ENCODE measurements at regions not wholly inside any gene's neighbourhood (a gene's known extent, or its start where the extent isn't known, plus 50 kb on each side); places are given as distances from the start of the nearest gene placed in this dataset.

DNA sequence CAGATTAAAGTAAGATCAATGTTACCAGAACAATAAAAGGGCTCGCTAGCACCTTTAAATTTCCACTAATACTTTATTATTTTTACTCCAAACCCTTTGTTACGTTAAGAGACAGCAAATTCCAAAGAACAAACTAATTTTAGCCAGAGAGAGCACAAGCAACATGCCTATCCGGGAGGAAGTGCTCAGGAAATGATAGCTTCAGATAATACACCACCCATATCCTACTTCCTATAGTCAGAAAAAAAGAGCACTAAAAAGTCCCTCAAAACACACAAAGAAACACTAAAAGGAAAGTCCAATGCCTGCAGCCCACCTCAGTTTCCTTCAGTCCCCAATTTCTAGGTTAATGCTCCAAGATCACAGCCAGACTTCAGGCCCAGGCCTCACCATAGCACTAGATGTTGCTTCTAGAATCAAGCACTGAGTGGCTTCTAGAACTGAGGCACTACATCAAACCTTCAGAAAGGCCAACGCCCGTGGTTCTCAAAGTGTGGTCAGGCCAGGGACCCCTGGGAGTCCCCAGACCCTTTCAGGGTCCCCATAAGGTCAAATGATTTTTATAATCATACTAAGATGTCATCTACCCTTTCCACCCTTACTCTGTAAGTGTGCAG is 142.6 kb downstream of the PSMG1 start:
- TF ChIP-seq, protein P1, sequence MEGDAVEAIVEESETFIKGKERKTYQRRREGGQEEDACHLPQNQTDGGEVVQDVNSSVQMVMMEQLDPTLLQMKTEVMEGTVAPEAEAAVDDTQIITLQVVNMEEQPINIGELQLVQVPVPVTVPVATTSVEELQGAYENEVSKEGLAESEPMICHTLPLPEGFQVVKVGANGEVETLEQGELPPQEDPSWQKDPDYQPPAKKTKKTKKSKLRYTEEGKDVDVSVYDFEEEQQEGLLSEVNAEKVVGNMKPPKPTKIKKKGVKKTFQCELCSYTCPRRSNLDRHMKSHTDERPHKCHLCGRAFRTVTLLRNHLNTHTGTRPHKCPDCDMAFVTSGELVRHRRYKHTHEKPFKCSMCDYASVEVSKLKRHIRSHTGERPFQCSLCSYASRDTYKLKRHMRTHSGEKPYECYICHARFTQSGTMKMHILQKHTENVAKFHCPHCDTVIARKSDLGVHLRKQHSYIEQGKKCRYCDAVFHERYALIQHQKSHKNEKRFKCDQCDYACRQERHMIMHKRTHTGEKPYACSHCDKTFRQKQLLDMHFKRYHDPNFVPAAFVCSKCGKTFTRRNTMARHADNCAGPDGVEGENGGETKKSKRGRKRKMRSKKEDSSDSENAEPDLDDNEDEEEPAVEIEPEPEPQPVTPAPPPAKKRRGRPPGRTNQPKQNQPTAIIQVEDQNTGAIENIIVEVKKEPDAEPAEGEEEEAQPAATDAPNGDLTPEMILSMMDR (IDR thresholded peaks at IDR 0.05; ENCODE audit: low read length), result no peak
- TF ChIP-seq EZH2 (optimal IDR thresholded peaks at IDR 0.05; ENCODE audit: low read depth, low read length) (no peak), EZH2phosphoT487 (IDR thresholded peaks at IDR 0.05; ENCODE audit: low read length) (no peak)

All from MM.1S (cell line).